C4-2B (cell line): ENCODE measurements at regions not wholly inside any gene's neighbourhood (a gene's known extent, or its start where the extent isn't known, plus 50 kb on each side); places are given as distances from the start of the nearest gene placed in this dataset.

Experiments
- H3K27ac ChIP-seq: fragments of 450-650 bp; 2 replicates; pipeline ENCODE4 v1.5.1; 2017
- ZFX ChIP-seq: fragments of 450-650 bp; IDR thresholded peaks from 2 replicates; pipeline ENCODE4 v1.6.1; 2017
- TF ChIP-seq, protein P1 (sequence below): fragments of 450-650 bp; conservative IDR thresholded peaks from 2 replicates; pipeline ENCODE4 v1.5.1; 2017; ENCODE audit warnings: mild to moderate bottlenecking

DNA sequence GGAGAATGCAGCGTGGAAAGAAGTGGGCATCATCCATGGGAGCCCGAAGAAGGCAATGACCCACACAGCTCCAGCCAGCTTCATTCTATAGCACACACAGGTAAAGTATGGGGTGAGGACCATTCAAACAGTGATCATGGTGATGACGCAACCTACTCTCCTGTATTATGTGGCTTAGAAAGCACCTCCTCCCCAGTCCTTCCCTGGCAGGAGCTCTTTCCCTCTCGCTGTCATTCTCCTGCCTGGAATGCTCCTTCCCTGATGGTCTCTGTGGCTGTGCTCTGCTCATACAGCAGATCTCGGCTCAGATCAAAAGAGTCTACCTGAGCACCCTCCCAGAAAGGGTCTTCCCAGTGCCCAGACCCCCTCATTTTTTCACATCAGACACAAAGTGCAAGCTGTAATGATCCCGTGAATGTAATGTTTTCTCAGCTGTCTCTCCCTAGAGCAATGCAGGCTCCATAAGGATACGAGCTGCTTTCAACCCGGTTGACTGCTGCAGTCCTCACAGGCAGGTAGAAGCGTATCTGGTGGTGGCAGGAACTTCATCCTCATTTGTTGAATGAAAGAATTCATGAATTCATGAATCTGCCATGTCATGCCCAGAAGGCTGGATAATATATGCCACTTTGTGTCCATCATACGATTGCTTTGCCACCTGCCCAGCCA lies 248.8 kb downstream of the HS3ST3A1 start:
- TF ChIP-seq, protein P1, sequence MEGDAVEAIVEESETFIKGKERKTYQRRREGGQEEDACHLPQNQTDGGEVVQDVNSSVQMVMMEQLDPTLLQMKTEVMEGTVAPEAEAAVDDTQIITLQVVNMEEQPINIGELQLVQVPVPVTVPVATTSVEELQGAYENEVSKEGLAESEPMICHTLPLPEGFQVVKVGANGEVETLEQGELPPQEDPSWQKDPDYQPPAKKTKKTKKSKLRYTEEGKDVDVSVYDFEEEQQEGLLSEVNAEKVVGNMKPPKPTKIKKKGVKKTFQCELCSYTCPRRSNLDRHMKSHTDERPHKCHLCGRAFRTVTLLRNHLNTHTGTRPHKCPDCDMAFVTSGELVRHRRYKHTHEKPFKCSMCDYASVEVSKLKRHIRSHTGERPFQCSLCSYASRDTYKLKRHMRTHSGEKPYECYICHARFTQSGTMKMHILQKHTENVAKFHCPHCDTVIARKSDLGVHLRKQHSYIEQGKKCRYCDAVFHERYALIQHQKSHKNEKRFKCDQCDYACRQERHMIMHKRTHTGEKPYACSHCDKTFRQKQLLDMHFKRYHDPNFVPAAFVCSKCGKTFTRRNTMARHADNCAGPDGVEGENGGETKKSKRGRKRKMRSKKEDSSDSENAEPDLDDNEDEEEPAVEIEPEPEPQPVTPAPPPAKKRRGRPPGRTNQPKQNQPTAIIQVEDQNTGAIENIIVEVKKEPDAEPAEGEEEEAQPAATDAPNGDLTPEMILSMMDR = no peak
- TF ChIP-seq ZFX = no peak
- H3K27ac ChIP-seq = no peak overlapping the region

GRCh38 chr17:13351046-13351445 lies 250.7 kb downstream of the HS3ST3A1 start:
- TF ChIP-seq, protein P1 = no peak
- TF ChIP-seq ZFX = no peak
- H3K27ac ChIP-seq = no peak overlapping the region

DNA sequence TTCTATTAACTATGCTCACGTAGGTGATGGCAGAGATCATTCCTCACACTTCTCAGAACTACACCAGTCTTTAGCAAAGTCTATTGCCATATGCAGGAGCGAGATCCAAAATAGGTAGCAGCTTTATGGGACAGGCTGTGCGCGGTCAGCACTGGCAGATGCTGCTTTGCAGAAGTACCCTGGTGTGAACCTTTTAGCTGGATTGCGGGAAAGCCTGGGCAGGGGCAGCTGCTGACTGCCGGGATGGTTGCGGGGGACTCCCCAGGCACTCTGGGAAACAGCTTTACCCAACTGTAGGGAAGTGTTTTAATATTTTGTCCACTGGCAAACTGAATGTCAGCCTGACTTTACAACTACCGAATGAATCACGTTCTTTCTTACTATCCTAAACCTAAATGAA lies 251.3 kb downstream of the HS3ST3A1 start:
- TF ChIP-seq ZFX = no peak
- TF ChIP-seq, protein P1 = no peak
- H3K27ac ChIP-seq = no peak overlapping the region

GRCh38 chr17:13346996-13347762 lies 254.6 kb downstream of the HS3ST3A1 start:
- TF ChIP-seq, protein P1 = no peak
- no peak for TF ChIP-seq ZFX
- H3K27ac ChIP-seq = no peak overlapping the region

- TF ChIP-seq ZFX = no peak
- TF ChIP-seq, protein P1 = no peak
- no peak overlapping the region for H3K27ac ChIP-seq
These were observed 255.1 kb downstream of the HS3ST3A1 start for GRCh38 chr17:13346592-13346991.

GRCh38 chr17:13346081-13346533 lies 255.6 kb downstream of the HS3ST3A1 start:
- TF ChIP-seq, protein P1 = no peak
- TF ChIP-seq ZFX = no peak
- no peak overlapping the region for H3K27ac ChIP-seq

DNA sequence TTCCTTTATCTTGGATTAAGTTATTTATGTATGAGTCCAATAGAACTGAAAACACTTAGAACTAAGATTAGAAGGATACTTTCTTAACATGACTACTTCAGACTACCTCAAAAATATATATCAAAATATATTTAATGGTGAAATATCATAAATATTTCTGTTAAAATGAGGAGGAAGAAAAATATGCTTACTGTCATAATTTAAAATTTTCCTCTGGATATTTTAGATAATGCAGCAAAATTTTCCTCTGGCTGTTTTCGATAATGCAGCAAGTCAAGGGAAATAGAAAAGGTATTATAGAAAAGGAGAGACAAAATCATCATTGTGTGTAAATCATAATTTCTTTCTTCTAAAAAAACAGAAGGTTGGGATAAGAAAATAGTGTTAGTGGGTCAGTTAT lies 263.3 kb downstream of the HS3ST3A1 start:
- no peak for TF ChIP-seq ZFX
- TF ChIP-seq, protein P1 = no peak
- H3K27ac ChIP-seq = no peak overlapping the region
